GM19452 (cell line): ENCODE measurements at regions not wholly inside any gene's neighbourhood (a gene's known extent, or its start where the extent isn't known, plus 50 kb on each side); places are given as distances from the start of the nearest gene placed in this dataset.

ENCODE experiments used
- ATAC-seq: cut with Tn5 transposase; IDR thresholded peaks from one replicate; pipeline ENCODE4 v1.9.1; 2021; ENCODE audit not compliant: unreplicated experiment

- no peak for ATAC-seq
Measured at GRCh38 chrX:69279234-69279633, 114.0 kb upstream of the PJA1 start.

- ATAC-seq: no peak
Measured at GRCh38 chrX:69278031-69278687, 112.9 kb upstream of the PJA1 start.

GRCh38 chrX:69277369-69277990 is 112.2 kb upstream of the PJA1 start:
- no peak for ATAC-seq

GRCh38 chrX:69268611-69269010 is 103.4 kb upstream of the PJA1 start:
- ATAC-seq: no peak

GRCh38 chrX:69264158-69264581 is 98.9 kb upstream of the PJA1 start:
- no peak for ATAC-seq

- no peak for ATAC-seq
Measured at GRCh38 chrX:69263251-69263820, 98.1 kb upstream of the PJA1 start.

- ATAC-seq: no peak
Measured at GRCh38 chrX:69262036-69262936, 97.0 kb upstream of the PJA1 start.

GRCh38 chrX:69260169-69260568 is 94.9 kb upstream of the PJA1 start:
- no peak for ATAC-seq

GRCh38 chrX:69258893-69259292 is 93.6 kb upstream of the PJA1 start:
- no peak for ATAC-seq

- no peak for ATAC-seq
Measured at GRCh38 chrX:69257499-69258127, 92.4 kb upstream of the PJA1 start.

GRCh38 chrX:69256291-69256565 is 91.0 kb upstream of the PJA1 start:
- ATAC-seq: no peak

GRCh38 chrX:69255441-69256290 is 90.4 kb upstream of the PJA1 start:
- ATAC-seq: no peak

GRCh38 chrX:69253821-69254220 is 88.6 kb upstream of the PJA1 start:
- no peak for ATAC-seq

- no peak for ATAC-seq
Measured at GRCh38 chrX:69243276-69243675, 78.0 kb upstream of the PJA1 start.

GRCh38 chrX:69238887-69239231 is 73.6 kb upstream of the PJA1 start:
- no peak for ATAC-seq

- ATAC-seq: no peak
Measured at GRCh38 chrX:69238114-69238886, 73.0 kb upstream of the PJA1 start.

GRCh38 chrX:69237236-69237635 is 72.0 kb upstream of the PJA1 start:
- ATAC-seq: no peak

GRCh38 chrX:69236641-69237040 is 71.4 kb upstream of the PJA1 start:
- no peak for ATAC-seq

- no peak for ATAC-seq
Measured at GRCh38 chrX:69234624-69235023, 69.4 kb upstream of the PJA1 start.

- ATAC-seq: no peak
Measured at GRCh38 chrX:69232945-69233344, 67.7 kb upstream of the PJA1 start.
